ENCODE measurements at regions not wholly inside any gene's neighbourhood (a gene's known extent, or its start where the extent isn't known, plus 50 kb on each side); places are given as distances from the start of the nearest gene placed in this dataset.

- DNase-seq (ENCODE audit: low read depth) = no peak
Measured at GRCh38 chr15:31977138-31977537, 53.2 kb upstream of the CHRNA7 start.

GRCh38 chr15:31977812-31978661 lies 52.3 kb upstream of the CHRNA7 start:
- peak; percentile 21 for DNase-seq (ENCODE audit: low read depth)

All from stimulated activated CD8-positive, alpha-beta memory T cell treated with anti-CD3 and anti-CD28 coated beads, Interleukin-7, amount 100 ng/mL, for 24 hours (primary cell).